IPS-18c (cell line): ENCODE measurements at regions not wholly inside any gene's neighbourhood (a gene's known extent, or its start where the extent isn't known, plus 50 kb on each side); places are given as distances from the start of the nearest gene placed in this dataset.
"Not testable (repeated sequence)": the region's sequence is repeated elsewhere in the genome, so short reads cannot be mapped to it uniquely, and the experiment has no call there.

Experiments used
- H3K4me3 ChIP-seq: 2 replicates; pipeline ENCODE4 v1.7.0; 2013; ENCODE audit warnings: low read depth, mild to moderate bottlenecking, low read length, moderate library complexity; ENCODE audit not compliant: insufficient read depth
- H3K9me3 ChIP-seq: one replicate; pipeline ENCODE4 v1.6.1; 2013; ENCODE audit warnings: mild to moderate bottlenecking, low read length, moderate library complexity; ENCODE audit not compliant: control insufficient read depth, insufficient read depth

DNA sequence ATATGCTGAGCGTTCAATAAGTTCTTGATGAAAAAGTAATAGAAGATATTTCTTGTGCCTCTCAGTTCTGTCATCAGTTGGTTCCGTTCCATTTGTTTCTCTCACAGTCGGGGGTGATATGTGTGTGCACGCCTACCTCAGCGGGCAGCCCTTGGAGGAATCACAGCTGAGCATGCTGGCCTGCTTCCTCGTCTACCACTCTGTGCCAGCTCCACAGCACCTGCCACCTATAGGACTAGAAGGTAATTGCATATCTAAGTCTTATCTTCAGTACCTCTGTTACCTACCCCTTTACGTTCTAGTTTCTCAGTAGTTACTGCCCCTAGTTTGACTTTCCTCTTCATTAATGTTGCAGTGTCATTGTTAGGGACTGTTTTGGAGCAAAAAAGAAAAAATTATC lies 171.7 kb upstream of the PLGLB1 start:
- not testable (repeated sequence) for H3K9me3 ChIP-seq, H3K4me3 ChIP-seq

DNA sequence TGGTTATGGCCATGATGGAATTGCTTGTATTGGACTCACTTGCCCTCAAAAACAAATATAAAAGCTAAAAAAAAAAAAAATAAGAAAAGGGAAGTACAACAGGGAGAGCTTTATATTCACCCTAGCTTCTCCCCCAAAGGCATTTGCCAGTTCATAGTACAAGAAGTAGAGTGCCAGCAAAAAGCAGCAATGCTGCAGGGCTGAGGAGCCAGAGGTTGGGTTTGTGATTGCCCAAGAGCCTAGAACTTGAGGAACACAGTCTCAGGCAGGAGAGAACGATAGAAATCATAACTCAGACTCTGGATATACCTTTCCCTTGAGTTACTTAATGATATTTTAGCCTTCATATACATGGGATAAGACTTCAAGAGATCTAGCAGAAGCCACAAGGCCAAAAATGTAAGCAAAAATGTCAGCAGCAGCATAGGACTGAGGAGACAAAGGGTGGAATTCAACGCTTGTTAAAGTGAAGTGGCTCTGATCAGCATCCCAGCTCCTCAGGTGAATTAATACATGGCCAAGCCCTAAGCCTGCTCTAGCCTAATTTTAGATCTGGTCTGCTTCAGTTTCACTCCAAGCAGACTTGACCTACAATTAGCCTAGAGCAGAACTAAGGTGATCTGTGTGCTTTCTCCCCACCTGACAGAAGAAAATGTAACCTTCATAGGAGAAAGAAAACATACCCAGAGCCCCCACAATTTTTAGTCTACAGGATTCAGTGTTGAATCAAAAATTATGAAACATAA lies 172.8 kb upstream of the PLGLB1 start:
- not testable (repeated sequence) for H3K4me3 ChIP-seq, H3K9me3 ChIP-seq

DNA sequence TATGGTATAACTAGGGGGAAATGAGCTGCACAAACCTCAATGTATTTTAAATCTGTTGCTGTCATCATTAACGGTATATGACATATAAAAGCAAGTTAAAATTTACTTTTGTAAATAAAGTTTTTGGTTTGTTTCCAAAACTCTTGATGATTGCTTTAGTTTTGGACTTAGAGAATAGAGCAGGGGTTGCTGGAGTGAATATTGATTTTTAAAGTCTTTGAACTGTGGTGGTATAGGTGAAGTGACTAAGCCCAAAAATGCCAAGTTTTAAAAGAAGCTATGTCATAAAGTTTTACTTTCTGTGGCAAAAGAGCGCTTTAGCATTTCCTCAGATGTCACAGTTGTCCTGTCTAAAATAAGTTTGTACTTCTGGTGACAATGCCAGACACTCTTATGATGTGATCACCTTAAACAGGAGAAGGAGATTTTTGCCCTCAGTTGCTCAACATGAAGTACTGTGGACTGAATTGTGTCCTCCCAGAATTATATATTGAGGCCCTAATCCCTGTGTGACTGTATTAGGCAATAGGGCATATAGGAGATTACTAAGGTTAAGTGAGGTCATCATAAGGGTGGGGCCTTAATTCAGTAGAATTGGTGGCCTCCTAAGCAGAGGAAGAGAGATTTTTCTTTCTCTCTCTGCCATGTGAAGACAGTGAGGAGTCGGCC lies 175.2 kb upstream of the PLGLB1 start:
- not testable (repeated sequence) for H3K4me3 ChIP-seq, H3K9me3 ChIP-seq

DNA sequence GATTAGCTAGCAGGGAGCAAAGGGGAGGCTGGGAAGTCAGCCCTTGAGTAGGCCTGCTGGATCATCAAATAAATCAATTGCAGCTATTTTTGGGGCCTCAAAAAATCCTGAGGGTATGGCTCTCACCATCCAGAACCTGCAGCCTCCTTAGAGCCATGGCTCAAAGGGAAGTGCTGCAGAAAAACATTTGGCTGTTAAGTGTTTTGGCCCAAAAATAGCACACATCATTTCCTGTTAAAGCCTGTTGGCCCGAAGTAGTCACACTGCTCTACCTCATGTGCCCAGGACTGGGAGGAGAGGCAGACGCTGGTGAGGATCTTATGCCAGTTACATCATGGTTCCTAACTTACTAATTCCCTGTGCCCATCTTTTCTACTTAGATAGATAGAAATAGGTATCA lies 176.8 kb upstream of the PLGLB1 start:
- H3K4me3 ChIP-seq = not testable (repeated sequence)

DNA sequence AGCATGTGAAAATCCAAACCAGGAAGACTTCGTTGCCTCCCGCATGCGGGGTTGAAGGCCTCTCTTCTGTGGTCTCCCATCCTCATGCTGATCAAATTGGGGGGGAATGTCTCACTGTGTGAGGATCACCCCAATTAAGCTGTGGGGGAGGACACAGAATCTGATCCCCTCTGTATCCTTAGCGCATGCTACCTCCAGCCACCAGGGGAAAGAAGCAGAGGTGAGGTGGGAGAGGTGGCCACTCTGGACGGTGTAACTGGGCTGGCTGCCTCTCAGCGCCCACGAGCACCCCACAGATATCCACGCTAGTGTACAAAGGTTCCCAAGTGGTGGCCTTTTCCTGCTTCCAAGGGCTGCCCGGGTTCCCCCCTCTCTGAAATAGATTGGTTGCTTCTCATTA lies 177.6 kb upstream of the PLGLB1 start:
- not testable (repeated sequence) for H3K4me3 ChIP-seq, H3K9me3 ChIP-seq

More for the DNA sequence above, 176.8 kb upstream of the PLGLB1 start:
- H3K9me3 ChIP-seq = not testable (repeated sequence)

DNA sequence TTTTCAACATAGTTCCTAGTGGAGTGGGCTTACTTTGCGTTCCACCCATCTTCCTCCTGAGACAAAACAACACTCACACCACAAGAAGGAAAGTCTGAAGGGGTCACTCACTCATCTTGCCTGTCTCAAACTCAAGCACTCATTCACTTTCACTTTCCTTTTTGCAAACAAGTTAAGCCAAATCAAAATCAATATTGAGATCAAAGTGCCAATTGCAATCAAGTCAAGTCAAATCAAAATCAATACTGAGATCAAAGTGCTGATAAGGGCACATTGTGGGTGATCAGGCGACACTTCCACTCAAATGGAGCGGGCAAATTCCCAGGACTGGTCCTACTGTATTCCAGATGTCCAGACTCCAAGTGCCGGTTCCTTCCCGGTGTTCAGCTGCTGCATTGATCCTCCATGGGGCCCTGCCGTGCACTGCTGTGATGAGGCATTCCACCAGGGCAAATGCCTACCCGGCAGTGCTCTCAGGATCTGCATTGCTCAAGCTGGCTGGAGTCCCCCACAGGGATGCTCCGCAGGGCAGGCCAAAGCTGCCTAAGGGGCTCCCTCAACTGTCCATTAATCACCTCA lies 183.0 kb upstream of the PLGLB1 start:
- H3K9me3 ChIP-seq, H3K4me3 ChIP-seq: not testable (repeated sequence)

DNA sequence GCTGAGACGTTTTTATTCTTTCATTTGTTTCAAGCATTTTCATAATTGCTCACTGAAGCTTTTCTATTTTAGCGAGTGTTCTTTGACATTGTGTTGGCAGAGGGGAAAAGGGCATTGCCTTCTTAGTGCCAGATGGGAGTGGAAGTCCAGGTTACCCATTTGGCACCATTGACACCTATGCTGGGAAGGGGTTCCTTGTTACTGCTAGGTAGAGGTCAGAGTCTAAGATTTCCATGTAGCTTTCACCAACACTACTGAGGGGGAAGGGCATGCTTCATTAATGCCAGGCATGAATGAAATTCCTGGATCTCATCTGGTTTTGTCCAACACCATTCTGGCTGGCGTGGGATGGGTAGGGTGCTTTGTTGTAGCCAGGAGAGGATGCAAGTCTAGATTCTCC lies 191.3 kb upstream of the PLGLB1 start:
- H3K4me3 ChIP-seq, H3K9me3 ChIP-seq: not testable (repeated sequence)

DNA sequence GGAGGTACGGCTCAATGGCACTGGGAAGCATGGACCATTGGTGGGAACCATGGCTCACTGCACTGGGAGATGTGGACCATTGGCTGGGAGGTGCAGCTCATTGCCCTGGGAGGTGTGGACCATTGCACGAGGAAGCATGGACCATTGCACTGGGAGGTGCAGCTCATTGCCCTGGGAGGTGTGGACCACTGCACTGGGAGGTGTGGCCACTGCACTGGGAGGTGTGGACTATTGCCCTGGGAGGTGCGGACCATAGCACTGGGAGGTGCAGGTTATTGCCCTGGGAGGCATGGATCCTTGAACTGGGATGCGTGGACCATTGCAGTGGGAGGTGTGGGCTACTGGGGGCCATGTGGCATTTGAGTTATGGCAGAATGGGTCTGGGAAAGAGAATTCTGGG lies 195.4 kb upstream of the PLGLB1 start:
- not testable (repeated sequence) for H3K4me3 ChIP-seq, H3K9me3 ChIP-seq

DNA sequence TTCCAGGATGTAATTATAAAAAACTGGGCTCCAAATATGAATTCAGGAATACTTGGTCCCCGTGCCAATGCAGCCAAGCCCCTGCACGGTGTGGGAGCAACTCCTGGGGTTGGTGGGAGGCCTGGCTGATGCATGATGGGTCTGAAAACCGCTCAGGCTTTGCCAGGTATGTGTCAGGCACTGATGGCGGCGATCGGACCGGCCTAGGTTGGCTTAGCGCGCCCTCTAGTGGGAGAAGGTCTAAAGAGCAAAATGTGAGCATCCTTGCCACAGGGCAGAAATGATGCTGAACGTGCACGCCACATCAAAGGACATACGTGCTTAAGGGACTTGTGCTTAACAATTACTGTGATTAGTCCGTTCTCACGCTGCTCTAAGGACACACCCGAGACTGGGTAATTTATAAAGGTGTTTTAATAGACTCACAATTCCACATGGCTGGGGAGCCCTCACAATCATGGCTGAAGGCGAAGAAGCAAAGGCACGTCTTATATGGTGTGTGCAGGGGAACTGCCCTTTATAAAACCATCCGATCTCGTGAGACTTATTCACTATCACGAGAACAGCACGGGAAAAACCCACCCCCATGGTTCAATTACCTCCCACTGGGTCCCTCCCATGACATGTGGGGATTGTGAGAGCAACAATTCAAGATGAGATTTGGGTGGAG lies 196.2 kb upstream of the PLGLB1 start:
- not testable (repeated sequence) for H3K9me3 ChIP-seq, H3K4me3 ChIP-seq

DNA sequence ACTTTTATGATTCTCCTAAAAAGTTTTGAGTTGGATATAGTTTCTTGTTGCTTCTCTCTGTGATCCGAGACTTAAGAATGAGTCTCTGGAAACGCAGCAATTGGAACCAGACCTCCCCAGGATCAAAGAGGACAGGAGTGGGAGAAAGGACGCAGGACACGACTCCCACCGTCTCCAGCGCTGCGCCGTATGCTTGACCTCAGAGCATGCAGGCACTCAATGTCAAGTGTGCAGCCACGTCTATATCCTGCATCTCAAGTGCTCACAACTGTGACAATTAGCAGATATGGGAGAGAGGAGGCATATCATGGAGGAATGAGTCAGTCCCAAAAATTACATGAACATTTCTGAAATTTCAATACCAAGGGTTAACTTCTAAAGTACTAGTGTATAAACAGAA lies 199.0 kb upstream of the PLGLB1 start:
- not testable (repeated sequence) for H3K9me3 ChIP-seq, H3K4me3 ChIP-seq

DNA sequence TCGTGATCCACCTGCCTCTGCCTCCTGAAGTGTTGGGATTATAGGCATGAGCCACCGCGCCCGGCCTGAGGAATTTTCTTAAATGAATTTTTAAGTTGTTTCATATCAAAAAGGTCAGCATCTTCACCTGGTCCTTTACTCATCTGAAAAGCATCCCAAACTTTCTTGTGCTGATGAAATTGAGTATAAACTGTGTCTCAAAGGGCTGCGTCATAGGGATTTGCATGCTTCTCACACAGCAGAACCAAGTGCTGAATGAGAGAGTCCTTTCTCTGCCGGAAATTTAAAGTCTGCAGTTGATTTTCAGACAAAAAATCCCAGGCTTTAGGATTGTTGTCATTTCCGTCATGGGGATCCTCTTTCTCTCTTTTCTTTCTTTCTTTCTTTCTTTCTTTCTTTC lies 200.5 kb upstream of the PLGLB1 start:
- not testable (repeated sequence) for H3K9me3 ChIP-seq, H3K4me3 ChIP-seq

DNA sequence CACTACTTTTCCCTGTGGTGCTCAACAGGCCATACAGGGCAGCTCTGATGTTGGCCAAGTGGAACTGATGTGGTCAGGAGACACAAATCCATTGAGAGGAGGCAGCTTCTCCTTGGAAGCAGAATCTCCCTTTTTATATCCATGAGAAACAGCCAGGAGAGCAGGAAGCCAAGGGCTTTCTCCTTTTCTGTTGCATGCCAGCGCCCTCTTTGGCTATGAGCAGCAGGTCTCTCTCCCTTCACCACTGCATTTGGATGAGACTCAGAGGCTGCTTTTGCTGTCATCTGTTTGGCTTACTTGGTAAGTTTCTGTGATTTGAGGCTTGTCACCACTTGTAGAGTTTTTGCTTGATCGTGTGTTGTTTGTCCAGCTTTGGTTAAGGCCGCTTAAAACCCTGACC lies 202.2 kb upstream of the PLGLB1 start:
- H3K9me3 ChIP-seq, H3K4me3 ChIP-seq: not testable (repeated sequence)

DNA sequence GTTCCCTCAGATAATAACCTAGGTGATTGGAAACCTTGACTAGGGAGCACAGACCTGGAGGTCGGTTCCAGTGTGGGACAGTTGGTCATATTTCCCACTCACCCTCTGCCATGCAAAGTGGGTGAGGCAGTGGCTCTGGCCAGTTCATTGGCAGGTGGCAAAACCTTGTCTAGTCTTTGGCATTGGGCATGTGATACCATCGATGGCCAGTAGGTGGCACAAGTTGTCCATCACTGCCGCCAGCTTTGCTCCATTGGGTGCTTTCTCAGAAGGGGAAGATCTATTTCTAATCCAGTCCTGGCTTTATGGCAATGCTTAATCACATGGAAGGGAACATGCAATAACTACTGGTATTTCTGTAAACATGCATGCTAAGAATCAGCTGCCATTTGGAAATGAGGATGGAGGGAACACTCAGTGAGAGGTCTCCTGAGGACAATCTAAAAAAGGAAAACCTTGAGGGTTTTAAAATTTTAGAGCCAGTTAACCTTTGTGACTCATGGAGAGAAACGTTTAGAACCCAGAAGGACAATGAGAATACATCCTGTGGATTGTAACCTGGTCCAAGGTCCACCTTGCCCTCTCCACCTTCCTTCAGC lies 207.5 kb upstream of the PLGLB1 start:
- H3K9me3 ChIP-seq, H3K4me3 ChIP-seq: not testable (repeated sequence)

DNA sequence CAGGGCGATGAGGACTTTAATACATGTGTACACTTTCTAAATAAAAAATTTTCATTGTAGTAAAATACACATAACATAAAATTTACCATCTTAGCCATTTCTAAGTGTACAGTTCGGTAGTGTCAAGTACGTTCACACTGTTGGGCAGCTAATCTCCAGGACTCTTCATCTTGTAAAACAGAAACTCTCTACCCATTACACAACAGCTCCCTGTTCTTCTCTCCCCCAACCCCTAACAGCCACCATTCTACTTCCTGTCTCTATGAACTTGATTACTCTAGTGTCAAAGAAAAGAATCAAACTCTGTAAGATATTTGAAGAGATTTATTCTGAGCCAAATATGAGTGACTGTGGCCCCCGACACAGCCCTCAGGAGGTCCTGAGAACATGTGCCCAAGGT lies 208.3 kb upstream of the PLGLB1 start:
- not testable (repeated sequence) for H3K4me3 ChIP-seq

DNA sequence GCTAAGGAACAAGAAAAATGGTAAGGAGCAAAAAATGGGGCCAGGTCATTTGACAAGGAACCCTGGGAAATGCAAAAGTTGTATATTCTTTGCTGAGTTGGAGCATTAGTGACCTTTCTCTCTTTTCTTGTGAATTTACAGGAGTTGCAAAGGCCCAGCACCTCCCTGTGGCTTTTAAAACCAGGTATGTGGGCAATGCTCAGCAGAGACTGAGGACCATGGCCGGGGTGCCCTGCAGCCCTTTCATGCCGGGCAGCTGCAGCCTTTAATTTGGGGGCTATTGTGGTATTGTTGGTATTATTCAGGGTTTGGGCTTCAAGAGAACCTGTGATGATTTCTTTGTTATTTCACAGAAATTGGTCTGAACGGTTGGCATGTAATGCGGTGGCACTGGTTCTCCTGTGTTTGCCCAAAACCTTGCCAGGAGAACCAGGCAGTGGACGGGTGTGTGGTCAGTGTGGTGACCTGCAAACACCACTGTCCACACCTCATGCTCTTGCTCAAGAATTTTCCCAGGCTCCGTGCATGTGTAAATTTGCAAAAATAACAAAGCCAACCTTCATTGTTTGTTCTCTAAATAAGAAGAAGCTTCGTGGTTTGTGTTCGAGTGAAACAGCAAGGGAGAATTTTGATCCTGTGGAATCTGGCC lies 213.8 kb upstream of the PLGLB1 start:
- H3K9me3 ChIP-seq, H3K4me3 ChIP-seq: not testable (repeated sequence)

More for the DNA sequence above, 208.3 kb upstream of the PLGLB1 start:
- not testable (repeated sequence) for H3K9me3 ChIP-seq

DNA sequence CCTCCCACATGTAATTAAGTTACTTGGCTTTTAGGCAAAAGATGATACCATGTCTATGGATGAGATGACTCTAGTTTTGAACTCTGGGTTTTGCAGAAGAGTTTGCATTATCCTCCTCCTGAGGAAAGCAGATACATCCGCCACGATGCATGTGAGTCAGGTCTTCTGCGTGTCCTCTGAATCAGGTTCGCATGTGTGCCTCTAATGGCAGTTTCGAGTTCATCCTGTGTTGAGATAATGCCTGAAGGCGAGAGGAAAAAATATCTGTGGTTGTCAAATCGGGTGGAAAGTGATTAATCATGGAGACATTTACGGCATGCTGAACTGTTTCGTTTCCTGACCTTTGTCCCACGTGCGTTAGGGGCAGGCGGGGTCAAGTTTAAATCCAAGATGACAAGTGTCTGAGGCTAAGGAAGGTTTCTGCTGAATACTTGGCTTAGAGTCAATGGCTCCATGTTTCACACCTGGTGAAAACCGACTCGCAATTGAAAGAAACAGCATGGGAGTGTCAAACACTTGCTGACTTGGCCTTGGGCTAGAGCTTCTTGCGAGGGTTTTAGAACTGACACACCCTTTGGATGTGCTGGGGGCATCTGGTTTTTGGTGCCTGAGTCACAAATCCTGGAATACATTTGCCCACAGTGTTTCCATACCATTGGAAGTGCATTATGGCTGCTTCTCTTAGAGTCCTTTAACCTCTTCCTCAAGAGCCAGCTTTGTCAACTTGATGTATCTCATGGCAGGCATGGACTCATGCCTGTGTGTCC lies 216.1 kb upstream of the PLGLB1 start:
- H3K4me3 ChIP-seq, H3K9me3 ChIP-seq: not testable (repeated sequence)
